Trophoblast cell (in vitro differentiated cells and primary cell): ENCODE measurements at regions not wholly inside any gene's neighbourhood (a gene's known extent, or its start where the extent isn't known, plus 50 kb on each side); places are given as distances from the start of the nearest gene placed in this dataset.

Source experiments
- DNase-seq, 2 donors: peaks; one replicate each; pipeline ENCODE4 v3.0.0-alpha.2; 2016
- H2AFZ ChIP-seq: 2 replicates; pipeline ENCODE4 v1.6.1; 2013; ENCODE audit warnings: low read length, moderate library complexity, mild to moderate bottlenecking; ENCODE audit not compliant: insufficient read depth, poor library complexity
- H2AK5ac ChIP-seq: 2 replicates; pipeline ENCODE4 v1.6.1; 2013; ENCODE audit warnings: mild to moderate bottlenecking, low read length
- H2BK120ac ChIP-seq: 2 replicates; pipeline ENCODE4 v1.6.1; 2013; ENCODE audit warnings: low read length, mild to moderate bottlenecking, moderate library complexity; ENCODE audit not compliant: insufficient read depth, poor library complexity
- H2BK12ac ChIP-seq: 2 replicates; pipeline ENCODE4 v1.6.1; 2013; ENCODE audit warnings: mild to moderate bottlenecking, low read length, moderate library complexity
- H2BK5ac ChIP-seq: 2 replicates; pipeline ENCODE4 v1.6.1; 2013; ENCODE audit warnings: low read length, low read depth, moderate library complexity, mild to moderate bottlenecking; ENCODE audit not compliant: poor library complexity
- H3K14ac ChIP-seq: 2 replicates; pipeline ENCODE4 v1.6.1; 2013; ENCODE audit warnings: mild to moderate bottlenecking, low read length
- H3K18ac ChIP-seq: 2 replicates; pipeline ENCODE4 v1.6.1; 2013; ENCODE audit warnings: mild to moderate bottlenecking, low read length
- H3K23ac ChIP-seq: 2 replicates; pipeline ENCODE4 v1.6.1; 2013; ENCODE audit warnings: low read length
- H3K27ac ChIP-seq: 2 replicates; pipeline ENCODE4 v1.5.1; 2013; ENCODE audit warnings: low read depth, mild to moderate bottlenecking, inconsistent platforms, low read length, moderate library complexity
- H3K27me3 ChIP-seq: 2 replicates; pipeline ENCODE4 v1.6.1; 2013; ENCODE audit warnings: inconsistent platforms, mild to moderate bottlenecking, low read length, moderate library complexity; ENCODE audit not compliant: insufficient read depth
- H3K36me3 ChIP-seq, 2 experiments: 1 replicate in 1 of 2; 2 replicates in 1 of 2; pipeline ENCODE4 v1.6.1; 2013; ENCODE audit warnings: low read length in 2 of 2, mild to moderate bottlenecking in 2 of 2, moderate library complexity in 1 of 2; ENCODE audit not compliant: insufficient read depth in 2 of 2, control insufficient read depth in 1 of 2
- H3K4ac ChIP-seq: 2 replicates; pipeline ENCODE4 v1.6.1; 2013; ENCODE audit warnings: low read depth, mild to moderate bottlenecking, low read length, moderate library complexity
- H3K4me1 ChIP-seq, 2 experiments: 1 replicate in 1 of 2; 2 replicates in 1 of 2; pipeline ENCODE4 v1.6.1; 2013; ENCODE audit warnings: low read length in 2 of 2, mild to moderate bottlenecking in 2 of 2, moderate library complexity in 1 of 2; ENCODE audit not compliant: insufficient read depth in 2 of 2, control insufficient read depth in 1 of 2
- H3K4me2 ChIP-seq: 2 replicates; pipeline ENCODE4 v1.6.1; 2013; ENCODE audit warnings: inconsistent platforms, mild to moderate bottlenecking, low read length, moderate library complexity
- H3K4me3 ChIP-seq: 2 replicates; pipeline ENCODE4 v1.5.1; 2013; ENCODE audit warnings: mild to moderate bottlenecking, low read depth, low read length, inconsistent platforms
- H3K79me1 ChIP-seq: one replicate; pipeline ENCODE4 v1.6.1; 2013; ENCODE audit warnings: low read length
- H3K79me2 ChIP-seq: 2 replicates; pipeline ENCODE4 v1.6.1; 2013; ENCODE audit warnings: low read length, mild to moderate bottlenecking; ENCODE audit not compliant: control insufficient read depth, insufficient read depth, poor library complexity
- H3K9ac ChIP-seq: 2 replicates; pipeline ENCODE4 v1.6.1; 2013; ENCODE audit warnings: mild to moderate bottlenecking, low read length
- H3K9me3 ChIP-seq: 2 replicates; pipeline ENCODE4 v1.6.1; 2013; ENCODE audit warnings: low read depth, mild to moderate bottlenecking, control low read depth, inconsistent platforms, low read length; ENCODE audit not compliant: insufficient read depth
- H4K12ac ChIP-seq: 2 replicates; pipeline ENCODE4 v1.6.1; 2013; ENCODE audit warnings: low read depth, mild to moderate bottlenecking, low read length, moderate library complexity
- H4K8ac ChIP-seq: 2 replicates; pipeline ENCODE4 v1.6.1; 2013; ENCODE audit warnings: low read depth, mild to moderate bottlenecking, low read length, moderate library complexity
- H4K91ac ChIP-seq: one replicate; pipeline ENCODE4 v1.6.1; 2013; ENCODE audit warnings: low read depth, mild to moderate bottlenecking, low read length, moderate library complexity
- WGBS: extraction: QIAGEN DNeasy Blood & Tissue Kit; methylation state at CpG from one replicate; pipeline ENCODE4 v1.1.7; 2013; ENCODE audit warnings: missing lambda C conversion rate; ENCODE audit not compliant: insufficient read length, insufficient coverage; ENCODE audit errors: extremely low coverage; 5-methylcytosine and 5-hydroxymethylcytosine counted together

GRCh38 chrX:46209768-46210167, 335.5 kb downstream of the ZNF674 start:
- DNase-seq, result peak; percentile 21 to 92
- H4K91ac ChIP-seq, result no peak overlapping the region
- H3K4me2 ChIP-seq, result no peak overlapping the region
- no peak overlapping the region for H3K23ac ChIP-seq
- H3K79me1 ChIP-seq, result no peaks in the 10 kb centered on the region
- H3K79me2 ChIP-seq, result no peaks in the 10 kb centered on the region
- no peak overlapping the region for H2BK5ac ChIP-seq
- H2BK120ac ChIP-seq, result no peak overlapping the region
- H3K4ac ChIP-seq, result no peak overlapping the region
- no peak overlapping the region for H2AK5ac ChIP-seq
- no peak overlapping the region for H3K27ac ChIP-seq
- WGBS, result no CpG with 5 or more reads among the region's 4 CpGs
- H3K18ac ChIP-seq, result no peak overlapping the region
- no peaks in the 10 kb centered on the region for H3K36me3 ChIP-seq
- H3K9ac ChIP-seq, result no peak overlapping the region
- no peak overlapping the region for H4K12ac ChIP-seq
- H2AFZ ChIP-seq, result no peak overlapping the region
- H3K9me3 ChIP-seq, result no peaks in the 10 kb centered on the region
- H2BK12ac ChIP-seq, result no peak overlapping the region
- H3K4me1 ChIP-seq, result no peaks in the 10 kb centered on the region
- H3K14ac ChIP-seq, result no peak overlapping the region
- H3K4me3 ChIP-seq, result no peak overlapping the region
- no peak overlapping the region for H4K8ac ChIP-seq
- H3K27me3 ChIP-seq, result no peaks in the 10 kb centered on the region

GRCh38 chrX:46209037-46209436, 336.2 kb downstream of the ZNF674 start:
- H3K27me3 ChIP-seq, result no peaks in the 10 kb centered on the region
- H4K8ac ChIP-seq, result no peak overlapping the region
- H3K4me2 ChIP-seq, result no peak overlapping the region
- no peaks in the 10 kb centered on the region for H3K36me3 ChIP-seq
- H4K91ac ChIP-seq, result no peak overlapping the region
- H3K4ac ChIP-seq, result no peak overlapping the region
- no peak overlapping the region for H3K9ac ChIP-seq
- no peak overlapping the region for H2BK5ac ChIP-seq
- no peak overlapping the region for H3K18ac ChIP-seq
- no peak overlapping the region for H2BK120ac ChIP-seq
- H3K4me3 ChIP-seq, result no peak overlapping the region
- DNase-seq, result no peak
- no peak overlapping the region for H3K27ac ChIP-seq
- no peaks in the 10 kb centered on the region for H3K79me1 ChIP-seq
- H3K4me1 ChIP-seq, result no peaks in the 10 kb centered on the region
- H3K14ac ChIP-seq, result no peak overlapping the region
- no peak overlapping the region for H2AK5ac ChIP-seq
- H2BK12ac ChIP-seq, result no peak overlapping the region
- H2AFZ ChIP-seq, result no peak overlapping the region
- no peaks in the 10 kb centered on the region for H3K79me2 ChIP-seq
- no peaks in the 10 kb centered on the region for H3K9me3 ChIP-seq
- no peak overlapping the region for H3K23ac ChIP-seq
- no peak overlapping the region for H4K12ac ChIP-seq

GRCh38 chrX:46208225-46208854, 336.9 kb downstream of the ZNF674 start:
- H3K9me3 ChIP-seq, result no peaks in the 10 kb centered on the region
- H4K12ac ChIP-seq, result no peak overlapping the region
- no peak overlapping the region for H4K8ac ChIP-seq
- H3K79me2 ChIP-seq, result no peaks in the 10 kb centered on the region
- H3K23ac ChIP-seq, result no peak overlapping the region
- no peak overlapping the region for H3K18ac ChIP-seq
- H3K14ac ChIP-seq, result no peak overlapping the region
- no peak overlapping the region for H4K91ac ChIP-seq
- H2BK12ac ChIP-seq, result no peak overlapping the region
- H3K27ac ChIP-seq, result no peak overlapping the region
- no peak overlapping the region for H3K4me3 ChIP-seq
- H2AFZ ChIP-seq, result no peak overlapping the region
- H3K79me1 ChIP-seq, result no peaks in the 10 kb centered on the region
- H3K4me2 ChIP-seq, result no peak overlapping the region
- no peak overlapping the region for H3K9ac ChIP-seq
- no peaks in the 10 kb centered on the region for H3K36me3 ChIP-seq
- no peak overlapping the region for H3K4ac ChIP-seq
- no peaks in the 10 kb centered on the region for H3K27me3 ChIP-seq
- H3K4me1 ChIP-seq, result no peaks in the 10 kb centered on the region
- no peak overlapping the region for H2AK5ac ChIP-seq
- no peak overlapping the region for H2BK120ac ChIP-seq
- WGBS, result no CpG with 5 or more reads among the region's 2 CpGs
- no peak overlapping the region for H2BK5ac ChIP-seq
- peak in 1 of 2 donors; percentile 21 for DNase-seq

- Histone ChIP-seq H3K27ac (no peak overlapping the region), H3K79me1 (no peaks in the 10 kb centered on the region), H2AK5ac (no peak overlapping the region), H3K36me3 (no peaks in the 10 kb centered on the region), H3K9ac (no peak overlapping the region), H4K91ac (no peak overlapping the region), H3K4me2 (no peak overlapping the region), H3K27me3 (no peaks in the 10 kb centered on the region), H3K4me3 (no peak overlapping the region), H3K4ac (no peak overlapping the region), H3K9me3 (no peaks in the 10 kb centered on the region), H3K4me1 (no peaks in the 10 kb centered on the region), H3K14ac (no peak overlapping the region), H4K8ac (no peak overlapping the region), H3K23ac (no peak overlapping the region), H2BK5ac (no peak overlapping the region), H3K18ac (no peak overlapping the region), H2BK12ac (no peak overlapping the region), H2AFZ (no peak overlapping the region), H2BK120ac (no peak overlapping the region), H3K79me2 (no peaks in the 10 kb centered on the region), H4K12ac (no peak overlapping the region)
- WGBS, result no CpG with 5 or more reads among the region's 1 CpG
- DNase-seq, result no peak
These were observed 340.3 kb downstream of the ZNF674 start for GRCh38 chrX:46204721-46205422.
